HepG2 (cell line): ENCODE measurements at regions not wholly inside any gene's neighbourhood (a gene's known extent, or its start where the extent isn't known, plus 50 kb on each side); places are given as distances from the start of the nearest gene placed in this dataset.

ENCODE experiments used
- HNRNPH1 ChIP-seq: fragments of 200-400 bp; formaldehyde crosslinking; optimal IDR thresholded peaks from 2 replicates; pipeline ENCODE3; 2017; ENCODE audit warnings: mild to moderate bottlenecking, low read depth, low read length
- POLR2AphosphoS5 ChIP-seq: IDR thresholded peaks from 2 replicates; pipeline ENCODE4 v1.6.1; 2012; ENCODE audit warnings: low read depth, low read length
- RXRA ChIP-seq: sonication (generic); formaldehyde crosslinking; IDR thresholded peaks from 2 replicates; pipeline ENCODE4 v1.5.1; 2020; ENCODE audit warnings: missing genetic modification reagents
- SP4 ChIP-seq: sonication (generic); formaldehyde crosslinking; IDR thresholded peaks from 2 replicates; pipeline ENCODE4 v1.8.1; 2023; ENCODE audit warnings: mild to moderate bottlenecking, missing genetic modification reagents
- SP5 ChIP-seq: IDR thresholded peaks from 2 replicates; pipeline ENCODE4 v1.6.1; 2016; ENCODE audit warnings: low read depth, borderline replicate concordance
- TAF1 ChIP-seq: sonication (generic); formaldehyde crosslinking; IDR thresholded peaks from 2 replicates; pipeline ENCODE4 v1.4.0; 2020; ENCODE audit warnings: missing genetic modification reagents
- ZNF274 ChIP-seq: sonication (generic); formaldehyde crosslinking; IDR thresholded peaks from 2 replicates; pipeline ENCODE4 v1.5.1; 2020; ENCODE audit warnings: mild to moderate bottlenecking, missing genetic modification reagents
- ZNF776 ChIP-seq: sonication (generic); formaldehyde crosslinking; IDR thresholded peaks from 2 replicates; pipeline ENCODE4 v1.4.0; 2020; ENCODE audit warnings: mild to moderate bottlenecking, missing genetic modification reagents
- TF ChIP-seq, protein P1 (sequence below): sonication (generic); formaldehyde crosslinking; IDR thresholded peaks from 2 replicates; pipeline ENCODE4 v1.5.0; 2020; ENCODE audit warnings: mild to moderate bottlenecking, missing genetic modification reagents, moderate library complexity
- TF ChIP-seq, protein P2 (sequence below): sonication (generic); formaldehyde crosslinking; IDR thresholded peaks from 2 replicates; pipeline ENCODE4 v1.5.1; 2020; ENCODE audit warnings: missing genetic modification reagents, mild to moderate bottlenecking, borderline replicate concordance

DNA sequence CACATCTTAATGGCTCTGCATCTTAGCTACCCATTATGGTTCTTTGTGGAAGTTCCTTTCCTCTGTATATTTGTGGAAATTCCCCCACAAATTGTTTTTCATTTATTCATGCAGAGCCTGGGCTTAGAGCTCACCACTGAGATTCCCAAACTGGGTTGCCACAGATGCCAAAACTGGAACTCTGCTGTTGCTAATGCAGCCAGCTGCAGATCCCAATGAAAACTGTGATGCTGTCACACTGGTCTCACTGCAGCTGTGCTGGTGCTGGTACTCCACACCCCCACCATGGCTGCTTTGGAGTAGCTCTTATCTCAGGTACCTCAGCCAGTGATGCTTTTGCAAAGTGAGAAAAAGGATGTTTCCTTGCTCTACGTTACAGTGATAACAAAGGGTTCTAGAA is 87.7 kb downstream of the DCK start:
- no peak for TF ChIP-seq POLR2AphosphoS5
- no peak for TF ChIP-seq TAF1
- TF ChIP-seq, protein P1, sequence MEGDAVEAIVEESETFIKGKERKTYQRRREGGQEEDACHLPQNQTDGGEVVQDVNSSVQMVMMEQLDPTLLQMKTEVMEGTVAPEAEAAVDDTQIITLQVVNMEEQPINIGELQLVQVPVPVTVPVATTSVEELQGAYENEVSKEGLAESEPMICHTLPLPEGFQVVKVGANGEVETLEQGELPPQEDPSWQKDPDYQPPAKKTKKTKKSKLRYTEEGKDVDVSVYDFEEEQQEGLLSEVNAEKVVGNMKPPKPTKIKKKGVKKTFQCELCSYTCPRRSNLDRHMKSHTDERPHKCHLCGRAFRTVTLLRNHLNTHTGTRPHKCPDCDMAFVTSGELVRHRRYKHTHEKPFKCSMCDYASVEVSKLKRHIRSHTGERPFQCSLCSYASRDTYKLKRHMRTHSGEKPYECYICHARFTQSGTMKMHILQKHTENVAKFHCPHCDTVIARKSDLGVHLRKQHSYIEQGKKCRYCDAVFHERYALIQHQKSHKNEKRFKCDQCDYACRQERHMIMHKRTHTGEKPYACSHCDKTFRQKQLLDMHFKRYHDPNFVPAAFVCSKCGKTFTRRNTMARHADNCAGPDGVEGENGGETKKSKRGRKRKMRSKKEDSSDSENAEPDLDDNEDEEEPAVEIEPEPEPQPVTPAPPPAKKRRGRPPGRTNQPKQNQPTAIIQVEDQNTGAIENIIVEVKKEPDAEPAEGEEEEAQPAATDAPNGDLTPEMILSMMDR (CRISPR knock-in tag), result no peak
- TF ChIP-seq, protein P2, sequence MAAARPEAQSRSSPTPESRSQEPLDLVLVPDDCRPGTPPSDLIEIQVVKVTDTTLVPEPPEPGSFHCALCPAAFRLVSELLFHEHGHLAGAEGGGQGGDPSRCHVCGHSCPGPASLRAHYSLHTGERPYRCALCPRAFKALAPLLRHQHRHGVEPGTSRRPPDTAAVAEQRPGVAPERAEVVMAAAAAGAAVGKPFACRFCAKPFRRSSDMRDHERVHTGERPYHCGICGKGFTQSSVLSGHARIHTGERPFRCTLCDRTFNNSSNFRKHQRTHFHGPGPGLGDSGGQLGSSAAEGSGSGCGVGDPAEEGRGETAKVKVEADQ (CRISPR knock-in tag), result no peak
- TF ChIP-seq SP5 (CRISPR knock-in tag), result no peak
- TF ChIP-seq ZNF776, result no peak
- no peak for TF ChIP-seq HNRNPH1
- TF ChIP-seq ZNF274 (CRISPR knock-in tag), result no peak
- TF ChIP-seq SP4 (CRISPR knock-in tag), result no peak
- no peak for TF ChIP-seq RXRA (CRISPR knock-in tag)
